HG02623 (cell line): ENCODE measurements at regions not wholly inside any gene's neighbourhood (a gene's known extent, or its start where the extent isn't known, plus 50 kb on each side); places are given as distances from the start of the nearest gene placed in this dataset.
A peak's percentile ranks its signal among the peaks of the same experiment; 100 is the strongest.
"Not testable (repeated sequence)": the region's sequence is repeated elsewhere in the genome, so short reads cannot be mapped to it uniquely, and the experiment has no call there.

Experiments used
- ATAC-seq: cut with Tn5 transposase; IDR thresholded peaks from one replicate; pipeline ENCODE4 v1.9.1; 2021; ENCODE audit warnings: moderate library complexity; ENCODE audit not compliant: unreplicated experiment

DNA sequence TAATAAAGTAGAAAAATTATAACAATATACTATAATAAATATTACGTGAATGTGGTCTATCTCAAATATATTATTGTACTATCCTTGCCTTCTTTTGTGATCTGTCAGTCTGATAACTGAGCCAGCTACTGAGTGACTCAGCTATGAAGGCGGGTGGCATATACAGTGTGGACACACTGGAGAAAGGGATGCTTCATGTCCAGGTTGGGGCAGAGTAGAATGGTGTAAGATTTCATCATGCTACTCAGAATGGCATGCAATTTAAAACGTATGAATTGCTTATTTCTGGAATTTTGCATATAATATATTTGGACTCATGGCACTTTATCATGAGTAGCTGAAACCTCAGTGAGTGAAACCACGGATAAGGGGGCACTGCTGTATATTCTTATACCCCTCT, 172.9 kb upstream of the TBC1D5 start:
- no peak for ATAC-seq

DNA sequence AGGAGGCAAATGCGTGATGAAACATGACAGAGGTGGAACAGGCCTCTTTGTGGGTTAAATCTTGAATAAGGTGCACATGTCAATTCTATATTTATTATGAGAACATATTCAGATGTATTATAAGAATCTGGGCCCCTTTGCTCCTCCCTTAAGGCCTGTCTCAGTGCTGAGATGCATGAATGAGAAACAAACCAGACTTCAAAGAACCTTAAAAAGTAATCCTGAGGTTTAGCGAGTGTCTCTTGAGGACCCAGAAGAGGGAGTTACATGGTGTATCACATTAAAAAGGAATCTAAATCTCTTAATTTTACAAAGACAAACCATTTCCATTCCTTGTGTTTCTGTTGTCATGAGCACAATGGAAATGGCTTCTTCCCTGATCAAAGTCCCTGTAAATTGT, 170.9 kb upstream of the TBC1D5 start:
- no peak for ATAC-seq

GRCh38 chr3:17911986-17912760, 169.7 kb upstream of the TBC1D5 start:
- ATAC-seq, result no peak

DNA sequence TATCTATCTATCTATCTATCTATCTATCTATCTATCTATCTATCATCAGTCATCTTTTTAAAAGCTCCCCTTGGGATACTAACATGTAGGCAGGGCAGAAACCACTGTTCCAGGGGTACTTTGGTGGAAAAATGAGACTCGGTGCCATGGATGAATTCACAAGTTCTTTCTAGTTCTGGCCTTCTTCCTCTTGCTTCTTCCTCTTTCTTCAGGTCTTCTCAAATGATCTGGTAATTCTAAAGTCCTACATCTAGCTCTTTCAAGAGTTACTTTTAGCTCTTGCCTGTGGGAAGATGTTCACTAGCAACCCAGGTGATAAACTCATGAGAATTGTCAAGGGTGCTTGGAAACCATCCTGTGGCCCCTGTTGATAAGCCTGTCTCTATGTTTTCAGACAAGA, 168.5 kb upstream of the TBC1D5 start:
- no peak for ATAC-seq

DNA sequence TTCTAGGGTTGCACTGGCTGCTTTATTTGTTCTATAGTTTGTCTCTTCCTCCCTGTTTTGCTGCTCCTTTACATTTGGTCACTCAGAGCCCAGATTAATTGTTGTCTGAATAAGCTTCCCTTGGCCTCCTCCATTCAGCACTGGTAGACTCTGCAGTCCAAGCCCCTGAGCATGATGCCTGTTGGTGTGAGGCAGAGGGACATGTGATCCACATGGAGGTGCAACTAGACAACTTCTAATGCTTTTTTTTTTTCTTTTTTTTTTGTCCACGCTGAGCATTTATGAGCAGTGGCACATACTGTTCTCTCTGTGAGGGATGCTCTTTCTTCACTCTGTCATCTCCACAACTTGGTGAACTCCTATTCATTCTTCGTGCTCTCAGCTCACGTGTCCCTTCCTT, 167.3 kb upstream of the TBC1D5 start:
- no peak for ATAC-seq

- no peak for ATAC-seq
Observed at GRCh38 chr3:17908399-17909191, 166.2 kb upstream of the TBC1D5 start.

- no peak for ATAC-seq
Observed at GRCh38 chr3:17905996-17906395, 163.6 kb upstream of the TBC1D5 start.

GRCh38 chr3:17901893-17902292, 159.5 kb upstream of the TBC1D5 start:
- ATAC-seq, result peak; percentile 82

- no peak for ATAC-seq
Observed at GRCh38 chr3:17894434-17895060, 152.1 kb upstream of the TBC1D5 start.

DNA sequence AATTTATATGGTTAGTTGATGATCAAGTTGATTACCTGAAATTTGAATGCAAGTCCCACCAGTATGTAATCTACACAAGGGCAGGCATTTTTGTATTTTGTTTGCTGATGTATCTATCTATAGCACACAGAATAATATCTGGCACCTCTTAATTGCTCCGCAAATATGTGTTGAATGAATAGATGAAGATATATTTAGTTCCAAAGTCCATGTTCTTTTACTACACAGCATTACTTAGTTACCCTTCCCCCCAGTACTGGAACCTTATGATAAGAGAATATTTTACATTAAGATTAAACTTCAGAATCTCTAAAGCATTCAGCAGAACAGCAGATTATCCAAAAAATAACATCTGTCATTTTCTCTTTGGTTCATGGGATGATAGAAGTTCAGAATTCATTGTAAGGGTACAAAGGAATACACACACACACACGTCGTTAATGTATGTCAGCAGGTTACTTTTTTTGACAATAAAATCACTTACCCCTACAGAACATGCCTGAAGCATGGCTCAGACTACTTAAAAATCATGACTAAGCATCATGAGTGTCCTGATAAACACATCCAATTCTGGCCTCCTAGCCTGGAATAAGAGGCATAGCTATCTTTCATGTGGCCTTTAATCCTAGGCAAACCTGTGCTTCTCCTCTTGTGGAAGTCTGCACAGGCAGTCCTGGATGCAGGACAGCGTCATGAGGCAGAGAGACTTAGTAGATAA, 148.9 kb upstream of the TBC1D5 start:
- no peak for ATAC-seq

DNA sequence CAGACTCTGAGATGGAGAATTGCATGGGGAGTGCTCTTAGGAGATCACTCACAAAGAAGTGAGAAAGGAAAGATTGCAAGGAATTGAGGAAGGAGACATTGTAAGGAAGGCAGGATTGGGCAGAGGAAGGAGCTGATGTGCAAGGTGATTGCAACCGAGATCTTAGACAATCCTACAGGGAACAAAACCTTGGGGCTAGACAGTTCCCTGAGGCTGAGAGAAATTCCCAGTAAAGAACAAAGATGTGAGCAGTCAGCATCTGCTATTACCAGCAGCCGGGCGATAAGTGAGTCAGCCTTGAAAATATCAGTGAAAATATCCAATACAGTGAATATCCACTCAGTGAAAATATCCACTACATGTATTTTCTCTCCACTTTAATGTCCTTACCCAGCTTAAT, 143.6 kb upstream of the TBC1D5 start:
- no peak for ATAC-seq

DNA sequence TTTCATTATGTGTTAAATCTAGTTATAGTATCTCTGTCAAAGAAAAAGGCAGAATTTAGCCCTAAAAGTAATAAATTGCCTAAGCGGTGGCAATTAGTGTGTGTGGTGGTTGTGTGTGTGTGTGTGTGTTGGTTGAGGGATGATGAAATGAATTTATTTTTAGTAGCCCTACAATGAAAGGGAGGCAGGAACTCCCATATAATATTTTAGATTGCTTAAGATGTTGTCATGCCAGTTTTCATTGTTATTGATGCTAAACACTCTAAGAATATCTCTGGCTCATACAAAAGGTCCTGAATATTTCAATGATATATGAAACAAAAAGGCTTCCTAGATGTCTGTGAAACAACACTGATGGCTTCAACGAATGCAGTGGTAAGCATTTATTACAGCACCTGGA, 140.6 kb upstream of the TBC1D5 start:
- ATAC-seq, result no peak

GRCh38 chr3:17877299-17877698, 134.9 kb upstream of the TBC1D5 start:
- ATAC-seq, result no peak

DNA sequence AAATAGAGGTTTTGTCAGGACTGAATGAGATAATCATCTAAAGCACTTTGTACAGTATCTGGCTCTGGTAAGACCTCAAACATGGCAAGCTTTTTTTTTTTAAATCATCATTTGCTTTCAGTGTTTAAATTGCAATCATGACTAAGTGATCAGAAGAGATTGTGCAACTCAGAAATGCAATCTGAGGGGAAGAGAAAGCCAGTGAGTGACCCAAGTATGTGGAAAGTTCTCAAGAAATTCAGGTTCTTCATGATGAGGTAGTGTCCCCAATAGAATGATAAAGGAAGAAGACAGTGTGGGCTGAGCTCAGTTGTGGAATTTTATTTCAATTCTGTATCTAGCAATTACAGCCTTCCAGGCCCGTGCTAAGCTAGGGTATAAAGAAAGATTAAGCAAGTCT, 132.2 kb upstream of the TBC1D5 start:
- no peak for ATAC-seq

- ATAC-seq, result no peak
Observed at GRCh38 chr3:17872457-17872856, 130.0 kb upstream of the TBC1D5 start.

DNA sequence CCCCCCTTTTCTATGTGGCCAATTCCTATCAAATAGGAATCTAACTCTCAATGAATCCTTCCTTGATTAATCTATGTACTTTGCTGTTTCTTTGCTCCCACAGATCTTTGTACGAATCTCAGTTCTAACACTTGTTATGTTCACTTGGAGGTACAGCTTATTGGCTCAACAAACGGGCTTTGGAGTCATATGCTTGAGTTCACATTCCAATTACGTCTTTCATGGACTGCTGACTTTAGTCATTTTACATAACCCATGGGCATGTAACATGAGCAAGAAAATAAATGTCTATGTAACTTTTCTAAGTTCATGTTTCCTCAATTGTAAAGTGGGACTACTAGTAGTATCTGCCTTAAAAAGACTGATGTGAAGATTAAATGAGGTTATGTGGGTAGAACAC, 123.2 kb upstream of the TBC1D5 start:
- ATAC-seq, result no peak

DNA sequence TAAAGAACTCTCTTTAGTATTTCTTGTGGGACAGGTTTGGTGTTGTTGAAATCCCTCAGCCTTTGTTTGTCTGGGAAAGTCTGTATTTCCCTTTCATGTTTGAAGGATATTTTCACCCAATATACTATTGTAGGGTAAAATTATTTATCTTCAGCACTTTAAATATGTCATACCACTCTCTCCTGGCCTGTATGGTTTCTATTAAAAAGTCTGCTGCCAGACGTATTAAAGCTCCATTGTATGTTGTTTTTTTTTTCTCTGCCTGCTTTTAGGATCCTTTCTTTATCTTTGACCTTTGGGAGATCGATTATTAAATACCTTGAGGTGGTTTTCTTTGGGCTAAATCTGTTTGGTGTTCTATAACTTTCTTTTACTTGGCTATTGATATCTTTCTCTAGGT, 119.0 kb upstream of the TBC1D5 start:
- no peak for ATAC-seq

DNA sequence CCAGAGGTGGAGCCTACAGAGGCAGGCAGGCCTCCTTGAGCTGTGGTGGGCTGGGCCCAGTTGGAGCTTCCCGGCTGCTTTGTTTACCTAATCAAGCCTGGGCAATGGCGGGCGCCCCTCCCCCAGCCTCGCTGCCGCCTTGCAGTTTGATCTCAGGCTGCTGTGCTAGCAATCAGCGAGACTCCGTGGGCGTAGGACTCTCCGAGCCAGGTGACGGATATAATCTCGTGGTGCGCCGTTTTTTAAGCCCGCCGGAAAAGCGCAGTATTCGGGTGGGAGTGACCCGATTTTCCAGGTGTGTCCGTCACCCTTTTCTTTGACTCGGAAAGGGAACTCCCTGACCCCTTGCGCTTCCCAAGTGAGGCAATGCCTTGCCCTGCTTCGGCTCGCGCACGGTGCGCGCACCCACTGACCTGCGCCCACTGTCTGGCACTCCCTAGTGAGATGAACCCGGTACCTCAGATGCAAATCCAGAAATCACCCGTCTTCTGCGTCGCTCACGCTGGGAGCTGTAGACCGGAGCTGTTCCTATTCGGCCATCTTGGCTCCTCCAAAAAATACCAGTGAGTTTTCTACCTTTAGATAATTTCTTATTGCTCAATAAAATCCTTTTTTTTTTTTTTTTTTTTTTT, 118.5 kb upstream of the TBC1D5 start:
- not testable (repeated sequence) for ATAC-seq

DNA sequence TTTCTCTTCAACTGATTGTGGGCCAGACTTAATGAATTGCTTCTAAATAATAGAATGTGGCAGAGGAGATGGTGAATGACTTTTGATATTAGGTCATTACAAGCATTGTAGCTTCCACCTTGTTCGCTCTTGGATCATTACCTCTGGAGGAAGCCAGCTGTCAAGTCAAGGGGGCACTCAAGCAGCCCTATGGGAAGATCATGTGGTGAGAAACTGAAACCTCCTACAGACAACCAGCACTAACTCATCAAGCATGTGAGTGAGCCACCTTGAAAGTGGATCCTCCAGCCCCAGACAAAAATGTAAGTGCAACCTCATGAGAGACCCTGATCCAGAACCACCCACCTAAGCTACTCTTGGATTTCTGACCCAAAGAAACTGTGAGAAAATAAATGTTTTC, 109.8 kb upstream of the TBC1D5 start:
- ATAC-seq, result peak; percentile 71

- no peak for ATAC-seq
Observed at GRCh38 chr3:17850448-17850847, 108.0 kb upstream of the TBC1D5 start.

DNA sequence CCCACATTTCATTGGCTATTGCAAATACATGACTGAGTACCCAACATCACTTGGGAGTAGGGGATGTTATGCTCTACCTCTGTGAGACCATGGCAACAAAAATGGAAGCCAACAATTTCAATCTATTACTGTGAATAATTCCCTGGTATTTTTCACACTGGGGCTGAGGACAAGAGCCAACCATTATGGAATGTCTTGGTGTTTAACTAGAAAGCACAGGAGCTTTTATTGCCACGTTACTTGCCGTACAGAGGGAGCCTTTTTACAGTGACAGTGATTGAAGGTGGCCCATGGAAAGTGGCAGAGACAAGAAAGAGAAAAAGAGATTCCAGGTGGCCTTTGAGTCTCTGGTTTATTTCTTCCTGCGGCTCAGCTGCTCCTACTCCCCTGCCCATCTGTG, 105.7 kb upstream of the TBC1D5 start:
- no peak for ATAC-seq
